Dedifferentiated amniotic fluid mesenchymal stem cell (primary cell): ENCODE measurements at regions not wholly inside any gene's neighbourhood (a gene's known extent, or its start where the extent isn't known, plus 50 kb on each side); places are given as distances from the start of the nearest gene placed in this dataset.
"Not testable (repeated sequence)": the region's sequence is repeated elsewhere in the genome, so short reads cannot be mapped to it uniquely, and the experiment has no call there.

ENCODE experiments used
- DNase-seq: peaks from one replicate; pipeline ENCODE4 v3.0.0-alpha.2; 2016; ENCODE audit errors: extremely low spot score

DNA sequence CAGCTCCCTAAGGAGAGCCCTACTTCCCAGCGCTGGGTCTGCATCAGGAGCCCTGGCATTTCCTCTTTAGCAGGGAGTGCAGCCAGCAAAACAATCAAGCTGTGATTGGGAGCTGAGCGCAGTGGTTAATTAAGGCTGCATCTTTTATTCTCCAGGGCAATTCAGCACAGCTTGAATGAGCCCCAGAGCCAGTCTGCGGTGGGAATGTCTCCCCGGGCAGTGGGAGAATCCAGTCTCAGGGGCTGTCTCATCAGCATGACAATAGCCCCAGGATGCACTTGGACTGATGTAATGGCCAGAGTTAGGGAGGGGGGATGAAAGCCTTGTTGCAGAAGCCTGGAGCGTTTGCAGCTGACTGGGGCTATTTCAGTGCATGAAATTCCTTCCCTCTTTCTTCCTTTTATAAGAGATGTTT, 292.6 kb upstream of the SOX9 start:
- no peak for DNase-seq

DNA sequence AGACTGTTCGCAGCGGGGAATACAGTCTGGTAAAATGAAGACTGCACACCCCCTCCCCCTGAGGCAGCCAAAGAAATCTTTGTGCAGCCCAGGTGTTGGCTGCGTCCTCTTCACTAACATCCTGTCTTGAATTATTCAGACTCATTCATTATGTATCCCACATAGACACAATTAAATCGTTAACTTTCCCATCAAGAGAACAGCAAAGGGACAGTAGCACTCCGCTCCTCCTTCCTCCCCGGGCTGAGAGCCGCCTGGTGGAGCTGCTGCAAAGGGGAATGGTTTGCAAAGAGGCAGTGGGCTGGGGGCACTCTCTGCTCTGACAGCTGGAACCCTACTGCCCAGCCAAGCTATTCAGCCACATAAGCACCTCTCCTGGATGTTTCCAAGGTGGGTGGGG, 290.0 kb upstream of the SOX9 start:
- no peak for DNase-seq

DNA sequence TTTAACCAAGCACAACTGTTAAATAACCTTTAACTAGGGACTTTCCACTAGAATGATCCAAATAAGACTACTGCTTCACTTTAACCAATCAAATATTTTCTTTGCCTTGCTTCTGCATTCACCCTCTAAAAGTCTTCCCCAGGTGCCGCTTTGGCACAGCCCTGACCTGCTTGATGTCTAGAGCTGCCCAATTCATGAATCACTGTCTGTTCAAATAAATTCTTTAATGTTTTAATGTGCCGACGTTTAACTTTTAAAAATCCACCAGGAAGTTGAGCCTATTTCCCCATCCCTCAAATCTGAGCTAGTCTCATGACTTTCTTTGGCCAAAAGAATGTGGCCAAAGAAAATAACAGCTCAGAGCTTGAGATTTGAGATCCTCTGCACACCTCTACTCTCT, 277.8 kb upstream of the SOX9 start:
- no peak for DNase-seq

DNA sequence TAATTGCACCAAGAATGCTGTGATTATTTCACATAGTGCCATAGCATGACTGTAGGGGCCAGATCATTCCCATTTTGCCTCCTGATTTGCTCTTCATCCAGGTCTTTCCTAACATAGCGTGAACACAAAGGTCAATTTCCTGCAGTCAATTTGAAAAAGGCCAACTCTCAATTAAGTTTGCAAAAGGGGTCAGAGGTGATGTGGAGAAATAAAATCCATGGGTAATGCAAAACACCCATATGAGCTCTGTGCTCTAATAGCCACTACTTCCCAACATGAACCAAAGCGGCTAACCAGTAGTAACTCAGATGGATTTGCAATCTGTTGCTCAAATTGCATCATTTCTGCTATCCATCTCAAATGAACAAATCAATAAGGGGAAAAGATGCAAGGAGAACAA, 275.5 kb upstream of the SOX9 start:
- no peak for DNase-seq

DNA sequence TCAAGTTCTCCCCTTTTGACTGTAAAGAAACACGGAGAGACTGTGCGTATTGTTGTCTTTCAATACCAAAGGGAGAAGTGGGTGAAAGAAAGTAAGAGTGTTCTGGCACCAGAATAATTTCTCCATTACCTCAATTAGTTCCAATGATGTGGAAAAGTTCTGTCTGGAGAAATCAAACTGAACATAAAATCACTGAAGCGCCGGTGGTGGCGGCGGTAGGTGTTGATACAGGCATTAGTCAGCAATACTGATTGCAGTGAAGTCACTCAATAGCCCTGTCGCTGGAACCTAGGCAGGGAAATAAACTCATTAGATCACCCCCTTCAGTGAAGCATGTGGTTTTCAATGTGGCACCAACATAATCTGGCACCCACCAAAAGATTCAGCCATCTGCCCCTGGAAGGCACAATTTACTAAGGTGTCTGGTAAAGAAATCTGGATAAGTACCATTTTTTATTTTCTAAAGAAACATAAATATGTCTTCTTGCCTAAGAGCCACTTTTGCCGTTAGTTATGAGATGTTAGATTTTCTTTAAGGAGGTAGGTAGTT, 274.2 kb upstream of the SOX9 start:
- DNase-seq = no peak

DNA sequence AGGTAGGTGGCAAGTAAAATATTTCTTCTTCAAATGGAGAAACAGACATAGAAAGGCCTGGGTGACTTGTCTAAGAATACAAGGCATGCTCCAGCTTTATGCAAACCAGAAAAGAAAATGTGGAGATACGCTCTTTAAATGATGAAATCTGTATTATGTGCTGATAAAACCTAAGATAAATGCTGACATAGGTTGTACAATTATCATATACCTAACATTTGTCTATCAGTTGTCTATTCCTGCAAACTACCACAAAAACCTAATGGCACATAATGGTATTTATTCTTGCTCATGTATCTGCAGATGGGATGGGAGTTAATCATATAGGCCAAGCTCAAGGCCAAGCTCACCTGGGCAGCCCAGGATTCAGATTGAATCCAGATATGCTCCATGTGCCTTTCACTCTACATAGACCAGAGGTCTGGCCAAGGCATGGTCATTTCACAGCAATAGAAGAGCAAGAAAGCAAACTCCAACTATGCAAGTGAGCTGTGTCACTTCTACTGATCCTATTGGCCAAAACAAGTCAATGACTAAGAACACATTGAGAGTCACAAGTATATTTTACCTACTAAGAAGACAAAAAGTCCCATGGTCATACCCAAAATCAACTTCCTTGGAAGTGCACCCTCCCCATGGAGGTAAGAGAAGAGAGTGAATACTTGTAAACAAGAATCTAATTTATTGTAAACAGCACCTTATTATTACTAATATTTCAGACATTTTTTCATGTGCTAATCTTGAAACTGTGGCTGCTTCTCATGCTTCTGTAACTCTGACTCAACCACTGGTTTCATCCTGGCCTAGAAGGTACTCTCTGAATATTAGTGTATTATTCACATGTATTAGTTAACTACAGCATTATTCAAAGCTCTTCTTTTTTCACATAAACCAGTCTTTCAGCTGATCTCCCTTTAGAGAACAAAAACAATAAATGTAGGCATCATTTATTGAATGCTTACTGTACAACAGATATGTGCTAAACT, 270.7 kb upstream of the SOX9 start:
- DNase-seq = no peak

DNA sequence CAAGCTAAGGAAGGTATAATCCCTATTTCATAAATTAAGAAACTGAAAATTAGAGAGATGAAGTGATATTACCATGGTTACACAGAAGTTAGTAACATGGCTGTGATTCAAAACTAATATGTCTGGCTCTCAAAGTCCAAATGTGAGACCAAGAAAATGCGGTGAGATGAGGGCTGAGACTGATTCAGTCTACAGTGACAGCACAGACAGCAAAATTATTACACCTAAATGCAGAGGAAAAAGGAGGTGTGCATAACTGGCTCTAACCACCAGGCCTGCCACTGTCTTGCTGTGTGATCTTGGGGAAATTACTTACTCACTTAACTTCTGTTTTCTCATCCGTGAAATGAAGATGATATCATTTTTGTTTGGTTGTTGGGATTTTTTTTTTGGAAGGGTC, 270.0 kb upstream of the SOX9 start:
- DNase-seq = no peak

DNA sequence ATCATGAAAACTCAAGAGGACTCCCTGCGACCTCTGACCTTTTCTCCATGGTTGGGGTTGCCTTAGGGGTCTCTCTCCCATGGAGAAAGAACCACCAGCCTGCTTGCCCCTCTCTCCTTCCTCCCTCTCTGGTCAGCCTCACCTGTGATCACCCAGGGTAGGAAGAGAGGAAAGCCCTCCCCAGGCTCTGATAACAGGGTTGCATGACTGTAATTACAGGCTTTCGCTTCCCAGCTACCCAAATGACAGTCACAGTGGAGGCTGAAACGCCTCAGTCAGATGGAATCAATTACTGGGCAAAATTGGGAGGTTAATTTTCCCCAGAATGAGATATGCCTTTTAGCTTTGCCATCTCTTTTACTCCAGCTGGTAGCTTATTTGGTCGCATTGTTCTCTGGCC, 265.8 kb upstream of the SOX9 start:
- DNase-seq = no peak

DNA sequence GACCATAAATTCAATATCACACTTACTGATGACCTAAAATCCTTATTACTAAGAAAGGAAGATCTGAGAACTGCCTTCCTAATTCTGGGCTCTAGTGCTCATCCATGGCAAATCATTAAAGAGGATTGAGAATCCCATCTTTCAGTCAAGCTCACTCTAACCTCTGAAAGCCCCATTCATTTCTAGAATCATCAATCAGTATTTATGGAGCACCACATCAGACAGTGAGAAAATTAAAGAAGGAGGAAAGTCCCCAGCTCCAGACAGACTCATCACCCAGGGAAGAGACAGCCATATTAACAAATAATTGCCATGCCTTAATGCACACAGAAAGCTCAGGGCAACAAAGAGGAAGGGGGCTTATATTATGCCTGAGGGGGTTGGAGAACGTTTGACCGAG, 256.1 kb upstream of the SOX9 start:
- no peak for DNase-seq

DNA sequence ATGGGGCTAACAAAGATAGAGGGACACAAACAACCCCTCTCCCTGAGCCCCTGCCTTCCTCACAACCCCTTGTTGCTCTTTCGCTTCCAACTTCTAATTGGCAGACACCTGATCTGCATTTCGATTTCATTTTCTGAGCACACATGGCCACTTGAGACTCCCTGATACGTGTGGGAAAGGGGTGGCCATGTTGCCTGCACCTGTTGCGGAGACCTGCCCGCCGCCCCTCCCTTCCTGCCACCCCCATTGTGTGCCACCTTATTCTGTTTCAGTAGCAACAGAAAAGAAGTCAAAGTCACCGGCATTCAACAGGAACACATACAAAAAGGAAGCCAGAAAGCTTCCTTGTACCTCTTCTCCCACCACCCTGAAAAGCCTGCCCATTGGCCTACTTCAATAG, 254.7 kb upstream of the SOX9 start:
- DNase-seq = no peak

DNA sequence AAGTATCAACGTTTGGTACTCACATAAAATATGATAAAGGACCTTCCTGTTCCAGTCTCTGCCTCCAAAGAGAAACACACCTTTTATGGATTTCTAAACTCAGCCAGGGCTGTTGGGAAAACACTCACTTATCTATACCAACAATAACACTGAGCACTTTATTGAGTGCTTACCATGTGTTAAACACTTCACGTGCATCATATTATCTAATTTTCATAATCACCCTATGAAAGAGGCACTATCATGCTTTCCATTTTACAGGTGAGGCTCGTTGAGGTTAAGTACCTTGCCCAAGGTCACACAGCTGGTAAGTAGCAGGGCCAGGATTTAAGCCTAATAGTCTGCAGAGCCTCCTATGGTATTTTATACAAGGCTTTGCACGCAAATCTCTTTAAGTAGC, 251.5 kb upstream of the SOX9 start:
- DNase-seq = no peak

DNA sequence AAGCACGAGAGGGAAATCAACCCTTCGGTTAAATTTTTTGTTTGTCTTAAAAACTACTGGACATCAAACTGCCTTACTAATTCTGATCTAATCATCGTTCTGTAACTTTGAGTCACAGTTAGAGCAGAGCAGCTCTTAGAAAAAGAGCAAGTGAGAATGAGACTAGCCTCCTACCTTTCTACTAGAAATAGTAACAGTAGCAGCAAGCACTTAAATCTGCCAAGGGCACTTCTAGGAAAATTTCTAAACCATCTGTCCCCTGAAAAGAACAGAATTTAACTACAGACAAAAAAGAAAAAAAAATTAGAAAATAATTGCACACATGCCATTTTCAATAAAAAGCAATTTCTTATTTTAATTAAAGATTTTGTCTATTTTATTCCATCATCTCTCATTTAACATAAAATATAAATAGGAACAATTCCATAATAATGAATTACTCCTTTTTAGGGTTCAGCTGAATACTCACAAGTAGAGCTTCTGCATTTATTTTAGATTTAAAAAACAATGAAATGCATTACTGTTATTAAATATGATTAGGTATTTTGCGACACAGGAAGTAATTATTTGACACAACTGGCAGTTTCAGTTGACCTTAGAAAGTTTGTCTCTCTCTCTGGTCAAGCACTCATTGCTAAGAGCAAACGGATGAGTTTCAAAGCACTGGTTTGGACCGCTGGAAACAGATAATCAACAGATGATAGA, 250.8 kb upstream of the SOX9 start:
- no peak for DNase-seq

DNA sequence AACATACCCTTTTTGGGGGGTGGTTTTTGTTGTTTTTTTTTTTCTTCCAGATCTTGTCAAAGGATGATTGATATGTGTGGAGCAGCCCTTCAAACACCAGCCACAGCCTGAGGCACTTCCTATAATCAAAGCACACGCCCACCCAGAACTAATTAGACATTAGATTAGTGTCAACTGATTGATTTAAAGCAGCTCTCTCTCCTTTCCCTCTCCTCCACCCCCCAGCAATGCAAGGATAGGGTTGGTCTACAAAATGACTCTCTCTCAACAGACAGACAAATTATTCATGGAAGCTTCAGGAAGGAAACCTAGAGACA, 250.3 kb upstream of the SOX9 start:
- no peak for DNase-seq

DNA sequence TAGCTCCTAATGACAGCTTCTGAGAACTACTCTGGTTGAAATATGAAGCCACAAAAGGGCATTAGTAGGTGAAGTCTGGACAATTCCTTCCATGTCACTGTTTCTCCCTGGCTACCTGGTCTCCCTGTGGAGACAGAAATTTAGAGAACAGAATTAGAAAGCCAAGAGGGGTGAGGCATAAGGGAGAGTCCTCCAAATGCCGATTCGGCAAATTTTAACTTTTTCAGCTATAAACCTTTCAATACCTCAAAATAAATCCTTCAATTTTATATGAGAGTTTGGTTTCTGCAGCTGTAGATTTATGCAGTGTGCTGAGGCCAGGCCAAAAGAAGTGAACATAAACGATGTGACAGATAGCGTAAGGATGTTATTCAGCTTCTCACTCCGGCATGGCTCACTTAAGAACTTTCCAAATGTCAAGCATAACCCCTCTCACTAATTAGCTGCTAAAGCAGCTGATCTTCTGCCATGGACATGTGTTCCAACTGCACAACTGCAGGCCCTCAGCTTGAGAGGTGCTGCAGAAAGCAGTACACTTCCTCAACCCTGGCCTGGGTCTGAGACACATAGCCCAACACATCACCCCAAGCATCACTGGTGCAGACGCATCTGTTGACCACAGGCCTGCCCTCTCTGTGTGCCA, 247.9 kb upstream of the SOX9 start:
- DNase-seq = no peak

DNA sequence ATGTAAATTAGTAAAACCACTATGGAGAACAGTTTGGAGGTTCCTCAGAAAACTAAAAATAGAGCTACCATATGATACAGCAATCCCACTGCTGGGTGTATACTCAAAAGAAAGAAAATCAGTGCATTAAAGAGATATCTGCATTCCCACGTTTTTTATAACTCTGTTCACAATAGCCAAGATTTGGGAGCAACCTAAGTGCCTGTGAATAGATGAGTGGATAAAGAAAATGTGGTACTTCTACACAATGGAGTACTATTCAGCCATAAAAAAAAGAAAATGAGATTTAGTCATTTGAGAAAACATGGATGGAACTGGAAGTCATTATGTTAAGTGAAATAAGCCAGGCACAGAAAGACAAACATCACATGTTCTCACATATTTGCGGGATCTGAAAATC, 246.0 kb upstream of the SOX9 start:
- not testable (repeated sequence) for DNase-seq

DNA sequence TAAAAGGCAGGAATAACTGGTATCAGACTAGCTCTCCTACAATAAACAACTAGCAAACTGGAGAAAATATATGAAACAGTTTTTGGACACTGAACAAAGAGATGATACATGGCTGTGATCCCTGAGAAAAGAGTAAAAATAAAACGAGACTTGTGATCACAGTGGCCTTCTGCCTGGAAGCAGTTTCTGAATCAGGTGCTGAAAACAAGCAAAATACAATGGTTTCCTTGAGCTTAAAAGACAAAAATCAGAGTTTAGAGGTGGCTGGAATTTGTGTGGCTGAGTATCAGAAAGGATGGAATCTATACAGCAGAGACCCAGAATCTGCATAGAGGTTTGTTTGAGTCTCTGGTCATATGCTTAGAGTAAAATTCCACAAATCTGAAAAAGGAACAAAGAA, 242.5 kb upstream of the SOX9 start:
- DNase-seq = no peak

DNA sequence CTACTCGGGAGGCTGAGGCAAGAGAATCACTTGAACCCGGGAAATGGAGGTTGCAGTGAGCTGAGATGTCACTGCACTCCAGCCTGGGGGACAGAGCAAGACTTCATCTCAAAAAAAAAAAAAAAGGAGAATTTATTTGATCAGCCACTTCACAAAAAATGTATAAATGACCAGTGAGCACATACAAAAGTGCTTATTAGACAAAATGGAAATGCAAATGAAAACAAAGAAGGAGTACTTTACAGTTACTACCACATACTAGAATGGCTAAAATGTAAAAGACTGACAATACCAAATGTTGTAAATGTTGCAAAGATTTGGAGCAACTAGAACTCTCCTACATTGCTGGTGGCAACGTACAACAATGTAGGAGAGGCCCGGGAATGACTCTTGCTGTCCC, 241.8 kb upstream of the SOX9 start:
- no peak for DNase-seq

DNA sequence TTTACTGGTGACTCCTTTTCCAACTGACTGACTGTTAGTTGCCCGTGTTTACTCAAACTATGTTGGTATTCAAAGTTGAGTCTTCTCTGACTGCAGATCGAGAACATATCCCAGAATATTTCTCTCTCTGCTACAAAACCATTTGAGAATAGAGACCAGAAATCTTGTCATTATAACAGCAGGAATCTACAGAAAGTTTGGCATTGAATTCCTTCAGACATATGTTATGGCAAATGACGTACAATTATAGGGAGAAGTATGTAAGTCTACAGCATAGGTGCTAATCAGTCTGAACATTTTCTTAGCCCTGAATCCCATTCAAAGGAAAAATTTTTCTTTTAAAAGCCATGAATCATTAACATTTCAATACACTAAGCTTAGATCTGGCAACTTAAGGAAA, 239.8 kb upstream of the SOX9 start:
- no peak for DNase-seq

DNA sequence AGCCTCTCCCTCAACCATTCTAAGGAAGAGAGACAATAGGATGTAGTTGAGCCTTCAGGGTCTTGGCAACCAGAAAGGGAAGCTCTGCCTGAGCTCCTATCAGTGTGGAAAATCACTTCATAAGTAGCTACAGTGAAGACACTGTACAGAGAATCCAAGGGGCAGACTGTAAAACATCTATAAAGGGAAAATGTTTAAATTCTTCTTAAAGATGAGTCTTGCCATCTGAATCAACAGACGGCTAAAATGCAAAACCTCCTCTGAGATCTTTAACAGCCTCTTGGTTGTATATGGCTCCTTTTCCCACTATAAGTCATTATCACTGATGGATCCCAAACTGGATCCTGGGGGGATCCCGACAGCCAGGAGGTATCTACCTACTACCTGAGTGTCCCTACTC, 239.2 kb upstream of the SOX9 start:
- no peak for DNase-seq

DNA sequence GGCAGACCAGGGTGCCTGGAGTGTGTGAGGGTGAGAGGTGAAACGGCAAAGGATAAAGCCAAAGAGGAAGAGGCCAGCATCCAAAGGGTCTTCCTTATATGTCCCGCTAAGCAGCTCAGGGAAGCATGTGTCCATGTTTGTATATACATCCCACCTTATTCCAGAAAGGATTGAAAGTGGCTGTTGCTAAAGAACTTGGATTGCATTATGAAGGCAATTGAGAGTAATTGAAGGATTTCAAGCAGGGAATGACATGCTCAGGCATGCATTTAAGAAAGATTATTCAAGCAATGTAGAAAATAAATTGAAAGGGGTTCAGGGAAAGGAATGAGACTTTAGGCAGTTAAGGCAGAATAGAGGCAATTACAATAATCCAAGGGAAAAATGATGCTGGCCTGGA, 237.6 kb upstream of the SOX9 start:
- DNase-seq = no peak

DNA sequence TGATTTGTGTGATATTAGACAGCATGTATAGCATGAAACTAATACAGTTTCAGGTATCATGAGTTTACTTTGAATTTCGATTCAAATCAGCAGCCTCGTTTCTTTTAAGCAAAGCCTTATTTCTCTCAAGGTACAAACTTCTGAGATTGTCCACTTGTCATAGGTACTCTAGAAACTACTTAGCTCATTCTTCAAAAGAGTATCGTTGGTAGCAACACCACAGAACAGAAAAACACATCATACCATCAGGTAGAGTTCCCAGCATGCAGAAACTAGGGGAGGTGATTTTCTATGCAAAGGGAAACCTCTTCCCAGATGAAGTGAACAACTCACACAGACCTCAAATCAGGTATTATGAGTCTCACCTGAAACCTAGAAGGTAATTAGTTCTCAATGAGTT, 237.0 kb upstream of the SOX9 start:
- no peak for DNase-seq

DNA sequence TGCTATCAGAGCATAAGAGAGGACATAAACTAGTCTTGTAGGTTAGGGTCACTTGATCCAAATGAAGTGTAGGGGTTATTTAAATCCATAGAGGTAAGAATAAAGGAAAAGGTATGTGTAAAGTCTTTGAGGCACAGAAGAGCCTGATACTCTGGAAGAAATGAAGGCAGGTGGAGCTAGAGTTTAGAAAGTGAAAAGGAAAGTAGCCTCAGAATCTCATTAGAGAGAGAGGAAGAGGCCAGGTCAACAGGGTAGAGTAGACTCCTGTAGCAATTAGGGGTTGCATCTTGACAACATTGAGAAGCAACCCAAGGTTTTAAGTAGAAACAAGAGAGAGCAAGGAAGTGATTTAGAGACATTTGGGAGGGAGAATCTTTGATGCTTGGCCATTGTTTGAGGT, 235.2 kb upstream of the SOX9 start:
- no peak for DNase-seq

DNA sequence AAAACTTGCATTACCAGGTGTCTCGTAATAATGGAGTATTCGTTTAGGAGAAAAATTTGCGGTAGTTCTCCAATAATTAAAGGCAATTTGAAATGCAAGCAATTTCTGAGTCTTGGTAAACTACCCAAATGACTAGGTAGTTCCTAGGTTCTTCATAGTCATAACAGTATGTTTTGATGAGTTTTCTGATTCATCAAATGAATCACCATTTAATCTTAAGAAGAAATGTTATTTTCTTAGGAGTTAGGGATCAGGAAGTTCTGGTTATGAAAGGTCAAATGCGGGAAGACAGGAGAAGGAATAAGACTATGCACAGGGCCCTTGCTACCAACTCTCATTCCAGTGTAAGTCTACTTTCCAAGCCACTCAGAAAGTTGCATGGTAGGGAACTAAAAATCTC, 221.5 kb upstream of the SOX9 start:
- no peak for DNase-seq
